ENCODE measurements at regions not wholly inside any gene's neighbourhood (a gene's known extent, or its start where the extent isn't known, plus 50 kb on each side); places are given as distances from the start of the nearest gene placed in this dataset.

DNA sequence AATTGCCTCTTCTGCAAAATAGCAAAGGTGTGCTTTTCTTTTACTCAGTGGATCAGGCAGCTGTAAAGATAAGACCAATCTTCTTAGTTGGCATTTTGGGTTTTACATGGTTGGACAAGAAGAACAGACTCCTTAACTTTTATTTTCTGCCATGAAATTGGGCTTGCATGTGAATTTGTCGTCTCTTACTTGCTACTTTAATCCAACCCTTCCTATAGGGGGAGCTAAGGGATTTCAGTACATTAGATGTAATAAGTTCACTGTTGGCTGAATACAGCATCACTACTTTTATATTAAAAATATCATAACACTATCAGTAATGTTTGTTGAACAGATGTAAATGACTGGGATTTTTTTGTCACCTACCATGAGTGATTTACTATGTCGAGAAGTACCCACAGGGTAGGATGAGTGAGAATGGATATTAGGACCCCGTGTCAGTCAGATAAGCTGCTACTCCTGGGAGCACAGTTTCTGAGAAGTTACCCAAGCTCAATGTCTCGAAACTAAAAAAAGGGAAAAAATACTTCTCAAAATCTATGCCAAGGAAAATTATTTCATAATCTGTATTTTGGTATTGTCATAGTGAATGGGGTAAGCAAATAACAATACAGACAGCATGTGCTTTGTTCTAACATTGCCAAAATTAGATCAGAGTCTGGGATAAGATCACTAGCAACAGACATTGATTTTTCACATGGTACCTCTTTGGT is 127.4 kb upstream of the AGR3 start:
- H3K27me3 ChIP-seq (ENCODE audit: low read length), result no peaks in the 10 kb centered on the region
- no peak overlapping the region for H3K4me2 ChIP-seq (ENCODE audit: low read depth, low read length, poor library complexity, severe bottlenecking)
- H3K27ac ChIP-seq (ENCODE audit: low read depth, low read length), result no peak overlapping the region
- no peaks in the 10 kb centered on the region for H3K9me3 ChIP-seq (ENCODE audit: insufficient read depth, low read length)
- H3K9me2 ChIP-seq (replicated peaks; ENCODE audit: insufficient read depth, low read length), result no peaks in the 10 kb centered on the region
- H2AFZ ChIP-seq (ENCODE audit: low read depth, low read length, severe bottlenecking), result no peak overlapping the region
- H3K4me3 ChIP-seq (ENCODE audit: insufficient read depth, low read length, poor library complexity, severe bottlenecking), result no peak overlapping the region
- no peaks in the 10 kb centered on the region for H3K79me2 ChIP-seq (ENCODE audit: insufficient read depth, low read length)
- TF ChIP-seq, protein P1, sequence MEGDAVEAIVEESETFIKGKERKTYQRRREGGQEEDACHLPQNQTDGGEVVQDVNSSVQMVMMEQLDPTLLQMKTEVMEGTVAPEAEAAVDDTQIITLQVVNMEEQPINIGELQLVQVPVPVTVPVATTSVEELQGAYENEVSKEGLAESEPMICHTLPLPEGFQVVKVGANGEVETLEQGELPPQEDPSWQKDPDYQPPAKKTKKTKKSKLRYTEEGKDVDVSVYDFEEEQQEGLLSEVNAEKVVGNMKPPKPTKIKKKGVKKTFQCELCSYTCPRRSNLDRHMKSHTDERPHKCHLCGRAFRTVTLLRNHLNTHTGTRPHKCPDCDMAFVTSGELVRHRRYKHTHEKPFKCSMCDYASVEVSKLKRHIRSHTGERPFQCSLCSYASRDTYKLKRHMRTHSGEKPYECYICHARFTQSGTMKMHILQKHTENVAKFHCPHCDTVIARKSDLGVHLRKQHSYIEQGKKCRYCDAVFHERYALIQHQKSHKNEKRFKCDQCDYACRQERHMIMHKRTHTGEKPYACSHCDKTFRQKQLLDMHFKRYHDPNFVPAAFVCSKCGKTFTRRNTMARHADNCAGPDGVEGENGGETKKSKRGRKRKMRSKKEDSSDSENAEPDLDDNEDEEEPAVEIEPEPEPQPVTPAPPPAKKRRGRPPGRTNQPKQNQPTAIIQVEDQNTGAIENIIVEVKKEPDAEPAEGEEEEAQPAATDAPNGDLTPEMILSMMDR (IDR thresholded peaks at IDR 0.05; ENCODE audit: insufficient read depth, low read length, poor library complexity, severe bottlenecking), result peak; percentile 63
- no peak for TF ChIP-seq EZH2phosphoT487 (conservative IDR thresholded peaks at IDR 0.05; ENCODE audit: low read length)
- H3K9ac ChIP-seq (ENCODE audit: low read length), result no peak overlapping the region
- H3K36me3 ChIP-seq (ENCODE audit: low read length), result no peaks in the 10 kb centered on the region
- no peaks in the 10 kb centered on the region for H4K20me1 ChIP-seq (ENCODE audit: low read depth, low read length)
- H3F3A ChIP-seq (ENCODE audit: insufficient read depth), result no peaks in the 10 kb centered on the region

DNA sequence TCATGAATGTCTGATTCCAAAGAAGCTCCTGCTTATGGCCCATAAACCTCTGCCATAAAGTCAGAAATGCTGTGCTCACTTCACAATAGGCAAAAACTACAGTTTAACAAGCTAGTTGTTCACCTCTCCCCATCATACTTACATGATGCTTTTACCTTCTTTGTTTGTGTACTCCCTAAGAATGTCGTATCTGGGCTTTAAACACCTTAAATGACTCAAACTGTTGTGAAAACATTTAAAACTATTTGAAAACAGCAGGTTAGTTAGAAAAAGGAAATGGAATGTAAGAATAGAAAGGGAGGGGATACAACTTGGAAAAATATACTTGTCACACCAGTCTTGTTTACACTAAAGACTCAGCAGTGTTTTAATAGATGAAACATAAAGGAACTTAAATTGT is 128.2 kb upstream of the AGR3 start:
- Histone ChIP-seq H2AFZ (ENCODE audit: low read depth, low read length, severe bottlenecking) (no peak overlapping the region), H3K79me2 (ENCODE audit: insufficient read depth, low read length) (no peaks in the 10 kb centered on the region), H3K36me3 (ENCODE audit: low read length) (no peaks in the 10 kb centered on the region), H3K9ac (ENCODE audit: low read length) (no peak overlapping the region), H3K27me3 (ENCODE audit: low read length) (no peaks in the 10 kb centered on the region), H3F3A (ENCODE audit: insufficient read depth) (no peaks in the 10 kb centered on the region), H3K9me3 (ENCODE audit: insufficient read depth, low read length) (no peaks in the 10 kb centered on the region), H3K27ac (ENCODE audit: low read depth, low read length) (no peak overlapping the region), H3K9me2 (replicated peaks; ENCODE audit: insufficient read depth, low read length) (no peaks in the 10 kb centered on the region), H4K20me1 (ENCODE audit: low read depth, low read length) (no peaks in the 10 kb centered on the region), H3K4me2 (ENCODE audit: low read depth, low read length, poor library complexity, severe bottlenecking) (no peak overlapping the region), H3K4me3 (ENCODE audit: insufficient read depth, low read length, poor library complexity, severe bottlenecking) (no peak overlapping the region)
- TF ChIP-seq EZH2phosphoT487 (conservative IDR thresholded peaks at IDR 0.05; ENCODE audit: low read length), result no peak
- TF ChIP-seq, protein P1 (IDR thresholded peaks at IDR 0.05; ENCODE audit: insufficient read depth, low read length, poor library complexity, severe bottlenecking), result no peak

DNA sequence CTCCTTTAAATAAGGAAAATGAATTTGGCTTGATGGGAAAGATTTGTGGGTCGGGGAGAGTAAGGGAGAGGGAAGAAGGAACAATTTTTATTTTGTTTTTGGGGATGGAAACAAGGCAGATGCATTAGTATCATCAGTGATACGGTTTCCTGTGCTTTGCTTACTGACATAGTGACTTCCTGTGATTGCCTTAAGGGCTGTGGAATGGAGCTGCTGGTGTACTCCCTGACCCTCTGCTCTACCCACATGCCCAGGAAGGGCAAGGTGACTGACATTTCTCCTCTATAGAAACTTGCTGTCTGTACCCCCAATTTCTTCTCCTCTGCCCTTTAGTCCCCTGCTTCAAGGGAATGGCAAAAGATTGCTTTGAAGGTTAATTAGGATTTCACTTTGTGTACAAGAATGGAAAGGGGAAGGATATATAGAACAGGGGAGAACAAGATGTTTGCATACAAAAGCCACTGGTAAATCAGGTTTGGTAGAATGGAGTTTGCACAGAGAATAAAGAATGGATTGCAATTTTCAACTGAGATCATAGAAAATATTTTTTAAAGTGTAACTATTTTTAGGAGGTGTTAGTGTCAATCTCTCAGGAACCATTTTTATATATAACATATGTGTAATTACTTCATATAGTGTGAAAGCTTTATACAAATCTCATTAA is 129.0 kb upstream of the AGR3 start:
- Histone ChIP-seq H3K4me2 (ENCODE audit: low read depth, low read length, poor library complexity, severe bottlenecking) (no peak overlapping the region), H3F3A (ENCODE audit: insufficient read depth) (no peaks in the 10 kb centered on the region), H3K9ac (ENCODE audit: low read length) (no peak overlapping the region), H4K20me1 (ENCODE audit: low read depth, low read length) (no peaks in the 10 kb centered on the region), H3K9me3 (ENCODE audit: insufficient read depth, low read length) (no peaks in the 10 kb centered on the region), H3K27me3 (ENCODE audit: low read length) (no peaks in the 10 kb centered on the region), H3K4me3 (ENCODE audit: insufficient read depth, low read length, poor library complexity, severe bottlenecking) (no peak overlapping the region), H3K9me2 (replicated peaks; ENCODE audit: insufficient read depth, low read length) (no peaks in the 10 kb centered on the region), H3K36me3 (ENCODE audit: low read length) (no peaks in the 10 kb centered on the region), H3K27ac (ENCODE audit: low read depth, low read length) (no peak overlapping the region), H3K79me2 (ENCODE audit: insufficient read depth, low read length) (no peaks in the 10 kb centered on the region), H2AFZ (ENCODE audit: low read depth, low read length, severe bottlenecking) (no peak overlapping the region)
- TF ChIP-seq EZH2phosphoT487 (conservative IDR thresholded peaks at IDR 0.05; ENCODE audit: low read length), result no peak
- TF ChIP-seq, protein P1 (IDR thresholded peaks at IDR 0.05; ENCODE audit: insufficient read depth, low read length, poor library complexity, severe bottlenecking), result no peak
